ENCODE measurements at regions not wholly inside any gene's neighbourhood (a gene's known extent, or its start where the extent isn't known, plus 50 kb on each side); places are given as distances from the start of the nearest gene placed in this dataset.

GRCh38 chr15:85274315-85275050, 105.9 kb upstream of the AKAP13 start:
- Histone ChIP-seq H3K4me3 (ENCODE audit: low read depth, low read length, poor library complexity, severe bottlenecking) (no peak overlapping the region), H3K4me2 (ENCODE audit: low read length) (no peak overlapping the region), H2AFZ (ENCODE audit: low read length) (no peak overlapping the region), H3K9me3 (ENCODE audit: low read length) (no peaks in the 10 kb centered on the region), H3K4me1 (ENCODE audit: insufficient read depth, low read length, severe bottlenecking) (no peaks in the 10 kb centered on the region), H3K79me2 (ENCODE audit: insufficient read depth, low read length) (no peaks in the 10 kb centered on the region), H3F3A (ENCODE audit: insufficient read depth, low read length) (no peaks in the 10 kb centered on the region), H4K20me1 (ENCODE audit: insufficient read depth, low read length) (no peaks in the 10 kb centered on the region), H3K27ac (ENCODE audit: low read depth, low read length, poor library complexity, severe bottlenecking) (no peak overlapping the region), H3K9ac (ENCODE audit: low read length) (no peak overlapping the region), H3K36me3 (ENCODE audit: insufficient read depth, low read length) (no peaks in the 10 kb centered on the region), H3K27me3 (ENCODE audit: insufficient read depth, low read length) (0 out of 2 replicates have a peak, but pooled peaks cover 5% of the 10 kb centered on the region), H3K9me2 (ENCODE audit: low read depth, low read length) (no peaks in the 10 kb centered on the region)
- no peak for TF ChIP-seq EZH2 (IDR thresholded peaks at IDR 0.05; ENCODE audit: borderline replicate concordance, low read length)

- H3K4me2 ChIP-seq (ENCODE audit: low read length) = no peak overlapping the region
- no peaks in the 10 kb centered on the region for H4K20me1 ChIP-seq (ENCODE audit: insufficient read depth, low read length)
- H3K36me3 ChIP-seq (ENCODE audit: insufficient read depth, low read length) = no peaks in the 10 kb centered on the region
- no peaks in the 10 kb centered on the region for H3K9me3 ChIP-seq (ENCODE audit: low read length)
- no peaks in the 10 kb centered on the region for H3K4me1 ChIP-seq (ENCODE audit: insufficient read depth, low read length, severe bottlenecking)
- no peak for TF ChIP-seq EZH2 (IDR thresholded peaks at IDR 0.05; ENCODE audit: borderline replicate concordance, low read length)
- H2AFZ ChIP-seq (ENCODE audit: low read length) = no peak overlapping the region
- 0 out of 2 replicates have a peak, but pooled peaks cover 5% of the 10 kb centered on the region for H3K27me3 ChIP-seq (ENCODE audit: insufficient read depth, low read length)
- no peak overlapping the region for H3K4me3 ChIP-seq (ENCODE audit: low read depth, low read length, poor library complexity, severe bottlenecking)
- H3K79me2 ChIP-seq (ENCODE audit: insufficient read depth, low read length) = no peaks in the 10 kb centered on the region
- no peak overlapping the region for H3K9ac ChIP-seq (ENCODE audit: low read length)
- H3K27ac ChIP-seq (ENCODE audit: low read depth, low read length, poor library complexity, severe bottlenecking) = no peak overlapping the region
- no peaks in the 10 kb centered on the region for H3F3A ChIP-seq (ENCODE audit: insufficient read depth, low read length)
- H3K9me2 ChIP-seq (ENCODE audit: low read depth, low read length) = no peaks in the 10 kb centered on the region
Measured at GRCh38 chr15:85276508-85276907, 103.9 kb upstream of the AKAP13 start.

- Histone ChIP-seq H3K9me2 (ENCODE audit: low read depth, low read length) (no peaks in the 10 kb centered on the region), H3K27ac (ENCODE audit: low read depth, low read length, poor library complexity, severe bottlenecking) (no peak overlapping the region), H3K4me3 (ENCODE audit: low read depth, low read length, poor library complexity, severe bottlenecking) (no peak overlapping the region), H3K4me2 (ENCODE audit: low read length) (no peak overlapping the region), H3K4me1 (ENCODE audit: insufficient read depth, low read length, severe bottlenecking) (no peaks in the 10 kb centered on the region), H3K9ac (ENCODE audit: low read length) (no peak overlapping the region), H2AFZ (ENCODE audit: low read length) (no peak overlapping the region), H3K27me3 (ENCODE audit: insufficient read depth, low read length) (0 out of 2 replicates have a peak, but pooled peaks cover 5% of the 10 kb centered on the region), H3F3A (ENCODE audit: insufficient read depth, low read length) (no peaks in the 10 kb centered on the region), H3K9me3 (ENCODE audit: low read length) (no peaks in the 10 kb centered on the region), H3K36me3 (ENCODE audit: insufficient read depth, low read length) (no peaks in the 10 kb centered on the region), H3K79me2 (ENCODE audit: insufficient read depth, low read length) (no peaks in the 10 kb centered on the region), H4K20me1 (ENCODE audit: insufficient read depth, low read length) (no peaks in the 10 kb centered on the region)
- TF ChIP-seq CTCF (IDR thresholded peaks at IDR 0.05; ENCODE audit: low read length) (no peak), EZH2 (IDR thresholded peaks at IDR 0.05; ENCODE audit: borderline replicate concordance, low read length) (no peak)
Measured at GRCh38 chr15:85276921-85277320, 103.5 kb upstream of the AKAP13 start.

- TF ChIP-seq EZH2 (IDR thresholded peaks at IDR 0.05; ENCODE audit: borderline replicate concordance, low read length) = no peak
- no peak for TF ChIP-seq CTCF (IDR thresholded peaks at IDR 0.05; ENCODE audit: low read length)
- Histone ChIP-seq H3K9ac (ENCODE audit: low read length) (no peak overlapping the region), H3K27ac (ENCODE audit: low read depth, low read length, poor library complexity, severe bottlenecking) (no peak overlapping the region), H3K9me3 (ENCODE audit: low read length) (no peaks in the 10 kb centered on the region), H3K9me2 (ENCODE audit: low read depth, low read length) (no peaks in the 10 kb centered on the region), H3K36me3 (ENCODE audit: insufficient read depth, low read length) (no peaks in the 10 kb centered on the region), H2AFZ (ENCODE audit: low read length) (no peak overlapping the region), H3F3A (ENCODE audit: insufficient read depth, low read length) (no peaks in the 10 kb centered on the region), H3K4me1 (ENCODE audit: insufficient read depth, low read length, severe bottlenecking) (no peaks in the 10 kb centered on the region), H3K4me3 (ENCODE audit: low read depth, low read length, poor library complexity, severe bottlenecking) (no peak overlapping the region), H3K27me3 (ENCODE audit: insufficient read depth, low read length) (0 out of 2 replicates have a peak, but pooled peaks cover 5% of the 10 kb centered on the region), H3K4me2 (ENCODE audit: low read length) (no peak overlapping the region), H3K79me2 (ENCODE audit: insufficient read depth, low read length) (no peaks in the 10 kb centered on the region), H4K20me1 (ENCODE audit: insufficient read depth, low read length) (no peaks in the 10 kb centered on the region)
Measured at GRCh38 chr15:85277847-85278370, 102.5 kb upstream of the AKAP13 start.

All from OCI-LY1 (cell line).